Aorta (tissue), 5 donors: ENCODE measurements at regions not wholly inside any gene's neighbourhood (a gene's known extent, or its start where the extent isn't known, plus 50 kb on each side); places are given as distances from the start of the nearest gene placed in this dataset.

Source experiments
- ATAC-seq: fragments of 200-7000 bp; cut with Tn5 transposase; one replicate; pipeline ENCODE4 v1.9.1; 2022; ENCODE audit warnings: moderate library complexity; ENCODE audit not compliant: low FRiP score
- DNase-seq, 2 donors: peaks; one replicate each; pipeline ENCODE4 v3.0.0-alpha.2; 2020
- H3K27ac ChIP-seq, 2 donors: one replicate each; pipeline ENCODE4 v1.5.1; 2013; ENCODE audit warnings: low read length in 2 of 2, mild to moderate bottlenecking in 2 of 2, moderate library complexity in 2 of 2, control low read depth in 1 of 2, inconsistent platforms in 1 of 2, low read depth in 1 of 2
- H3K27me3 ChIP-seq, 2 donors: one replicate each; pipeline ENCODE4 v1.6.1; 2013; ENCODE audit warnings: control low read depth in 1 of 2, low read length in 1 of 2, mild to moderate bottlenecking in 1 of 2, moderate library complexity in 1 of 2; ENCODE audit not compliant: insufficient read depth in 2 of 2, control insufficient read depth in 1 of 2
- H3K36me3 ChIP-seq, 2 donors: one replicate each; pipeline ENCODE4 v1.6.1; 2013; ENCODE audit warnings: control low read depth in 1 of 2, low read length in 1 of 2, mild to moderate bottlenecking in 1 of 2; ENCODE audit not compliant: insufficient read depth in 2 of 2, control insufficient read depth in 1 of 2
- H3K4me1 ChIP-seq, 2 donors: one replicate each; pipeline ENCODE4 v1.6.1; 2013; ENCODE audit warnings: low read length in 2 of 2, control low read depth in 1 of 2, mild to moderate bottlenecking in 1 of 2, moderate library complexity in 1 of 2; ENCODE audit not compliant: insufficient read depth in 2 of 2, control insufficient read depth in 1 of 2
- H3K4me3 ChIP-seq, 2 donors: one replicate each; pipeline ENCODE4 v1.5.1; 2013; ENCODE audit warnings: low read length in 2 of 2, control low read depth in 1 of 2, mild to moderate bottlenecking in 1 of 2
- H3K9me3 ChIP-seq: one replicate; pipeline ENCODE4 v1.6.1; 2013; ENCODE audit warnings: mild to moderate bottlenecking, low read length; ENCODE audit not compliant: control insufficient read depth
- WGBS, 2 donors: extraction: QIAGEN DNeasy Blood & Tissue Kit; methylation state at CpG; one replicate each; pipeline ENCODE4 v1.1.7; 2013; 5-methylcytosine and 5-hydroxymethylcytosine counted together
- intact Hi-C, 2 donors: fragments of 100-400 bp; cut with DNase I; formaldehyde crosslinking; loops; one replicate each; pipeline versions ENCODE4 v1.14.2 to v1.15.0; 2022
- donor health status: healthy with polysubstance abuse.
- donor health status: Bipolar disorder and iron deficiency.
- donor health status: DM: no; HTN: no; CAD: no.
- donor health status: DM: no; HTN: no; CAD: no.
- donor health status: DM: yes; HTN: yes; CAD: no.

- Histone ChIP-seq H3K4me3 (no peak overlapping the region), H3K36me3 (no peaks in the 10 kb centered on the region), H3K27ac (no peak overlapping the region), H3K9me3 (no peaks in the 10 kb centered on the region), H3K27me3 (no peaks in the 10 kb centered on the region), H3K4me1 (no peaks in the 10 kb centered on the region)
- intact Hi-C loops: no loop called here
- DNase-seq: no peak
- 49 to 51% methylated on average over 4 of the region's 4 CpGs for WGBS, 2 donors
- ATAC-seq: no peak
Observed at GRCh38 chr5:74141053-74141452, 499.5 kb downstream of the ENC1 start.

- Histone ChIP-seq H3K9me3 (no peaks in the 10 kb centered on the region), H3K4me1 (no peaks in the 10 kb centered on the region), H3K4me3 (no peak overlapping the region), H3K27me3 (no peaks in the 10 kb centered on the region), H3K27ac (no peak overlapping the region), H3K36me3 (no peaks in the 10 kb centered on the region)
- intact Hi-C loops: no loop called here
- DNase-seq: no peak
- ATAC-seq: no peak
- WGBS, 2 donors: 76 to 81% methylated on average over 3 of the region's 3 CpGs
Observed at GRCh38 chr5:74140409-74140808, 500.1 kb downstream of the ENC1 start.

GRCh38 chr5:74139589-74139988 lies 500.9 kb downstream of the ENC1 start:
- no peak overlapping the region for H3K27ac ChIP-seq
- no peak for ATAC-seq

GRCh38 chr5:74138721-74139120 lies 501.8 kb downstream of the ENC1 start:
- no peaks in the 10 kb centered on the region for H3K4me1 ChIP-seq
- H3K27me3 ChIP-seq: no peaks in the 10 kb centered on the region
- H3K4me3 ChIP-seq: no peak overlapping the region
- H3K36me3 ChIP-seq: no peaks in the 10 kb centered on the region
- WGBS, 2 donors: 94 to 96% methylated on average over 2 of the region's 2 CpGs
- DNase-seq (no peak), ATAC-seq (no peak)
- H3K9me3 ChIP-seq: no peaks in the 10 kb centered on the region
- H3K27ac ChIP-seq: no peak overlapping the region
- intact Hi-C loops: no loop called here

More at GRCh38 chr5:74139589-74139988, 500.9 kb downstream of the ENC1 start:
- no peaks in the 10 kb centered on the region for H3K9me3 ChIP-seq
- H3K4me1 ChIP-seq: no peaks in the 10 kb centered on the region
- H3K36me3 ChIP-seq: no peaks in the 10 kb centered on the region
- intact Hi-C loops: no loop called here
- 94 to 98% methylated on average over 6 of the region's 6 CpGs for WGBS, 2 donors
- H3K4me3 ChIP-seq: no peak overlapping the region
- no peaks in the 10 kb centered on the region for H3K27me3 ChIP-seq
- no peak for DNase-seq

- Histone ChIP-seq H3K4me1 (no peaks in the 10 kb centered on the region), H3K27me3 (no peaks in the 10 kb centered on the region), H3K4me3 (no peak overlapping the region), H3K36me3 (no peaks in the 10 kb centered on the region), H3K9me3 (no peaks in the 10 kb centered on the region), H3K27ac (no peak overlapping the region)
- 81% methylated on average over 2 of the region's 2 CpGs for WGBS, 2 donors
- intact Hi-C loops: no loop called here
- ATAC-seq: no peak
- DNase-seq: no peak
Observed at GRCh38 chr5:74136276-74136825, 504.2 kb downstream of the ENC1 start.

- DNase-seq (no peak), ATAC-seq (no peak)
- Histone ChIP-seq H3K27ac (no peak overlapping the region), H3K9me3 (no peaks in the 10 kb centered on the region), H3K4me3 (no peak overlapping the region), H3K27me3 (no peaks in the 10 kb centered on the region), H3K36me3 (no peaks in the 10 kb centered on the region), H3K4me1 (no peaks in the 10 kb centered on the region)
- WGBS, 2 donors: 99 to 100% methylated on average over 1 of the region's 1 CpG
- intact Hi-C loops: no loop called here
Observed at GRCh38 chr5:74135033-74135432, 505.5 kb downstream of the ENC1 start.

- Histone ChIP-seq H3K9me3 (no peaks in the 10 kb centered on the region), H3K4me1 (no peaks in the 10 kb centered on the region), H3K36me3 (no peaks in the 10 kb centered on the region), H3K27me3 (no peaks in the 10 kb centered on the region), H3K4me3 (no peak overlapping the region), H3K27ac (no peak overlapping the region)
- ATAC-seq: no peak
- intact Hi-C loops: no loop called here
- WGBS, 2 donors: 96 to 97% methylated on average over 4 of the region's 4 CpGs
- DNase-seq: no peak
Observed at GRCh38 chr5:74132485-74132884, 506.5 kb downstream of the ARHGEF28 start.

GRCh38 chr5:74131250-74131649 lies 505.3 kb downstream of the ARHGEF28 start:
- 81 to 91% methylated on average over 2 of the region's 2 CpGs for WGBS, 2 donors
- Histone ChIP-seq H3K36me3 (no peaks in the 10 kb centered on the region), H3K27me3 (no peaks in the 10 kb centered on the region), H3K9me3 (no peaks in the 10 kb centered on the region), H3K4me3 (no peak overlapping the region), H3K4me1 (no peaks in the 10 kb centered on the region), H3K27ac (no peak overlapping the region)
- intact Hi-C loops: no loop called here
- ATAC-seq: no peak
- DNase-seq: no peak

GRCh38 chr5:74130155-74130897 lies 504.3 kb downstream of the ARHGEF28 start:
- H3K27ac ChIP-seq: no peak overlapping the region
- DNase-seq: no peak
- 95% methylated on average over 15 of the region's 15 CpGs for WGBS, 2 donors
- intact Hi-C loops: no loop called here
- ATAC-seq: no peak
- no peaks in the 10 kb centered on the region for H3K4me1 ChIP-seq
- H3K4me3 ChIP-seq: no peak overlapping the region
- no peaks in the 10 kb centered on the region for H3K9me3 ChIP-seq
- no peaks in the 10 kb centered on the region for H3K27me3 ChIP-seq
- no peaks in the 10 kb centered on the region for H3K36me3 ChIP-seq
